CD4-positive, alpha-beta memory T cell (primary cell): ENCODE measurements at regions not wholly inside any gene's neighbourhood (a gene's known extent, or its start where the extent isn't known, plus 50 kb on each side); places are given as distances from the start of the nearest gene placed in this dataset.

Experiments
- CTCF ChIA-PET: fragments of 350-600 bp; sonication (Branson Sonifier 250); formaldehyde crosslinking; loops from one replicate; lab custom pipeline; 2021; ENCODE audit warnings: inconsistent platforms; ENCODE audit not compliant: partially characterized antibody; lab: Charles Lee
- POLR2A ChIA-PET: fragments of 350-600 bp; sonication (Branson Sonifier 250); formaldehyde crosslinking; loops from one replicate; lab custom pipeline; 2021; ENCODE audit not compliant: partially characterized antibody; lab: Charles Lee
- DNase-seq, 5 donors: peaks; one replicate each; pipeline versions ENCODE4 v3.0.0 to v3.0.0-alpha.2; 2020 to 2022; ENCODE audit warnings: mixed read lengths in 1 of 5
- H3K27ac ChIP-seq: one replicate; pipeline ENCODE4 v1.7.0; 2013; ENCODE audit warnings: low read depth, low read length
- H3K27me3 ChIP-seq: 2 replicates; pipeline ENCODE4 v1.7.0; 2013; ENCODE audit warnings: mild to moderate bottlenecking, low read length, moderate library complexity; ENCODE audit not compliant: insufficient read depth
- H3K36me3 ChIP-seq: 2 replicates; pipeline ENCODE4 v1.7.0; 2013; ENCODE audit warnings: mild to moderate bottlenecking, low read length, moderate library complexity; ENCODE audit not compliant: insufficient read depth
- H3K4me1 ChIP-seq: 2 replicates; pipeline ENCODE4 v1.7.0; 2013; ENCODE audit warnings: mild to moderate bottlenecking, low read length, moderate library complexity; ENCODE audit not compliant: insufficient read depth
- H3K4me3 ChIP-seq, 2 donors: one replicate each; pipeline ENCODE4 v1.7.0; 2013; ENCODE audit warnings: low read length in 2 of 2, mild to moderate bottlenecking in 1 of 2
- H3K9me3 ChIP-seq, 2 donors: one replicate each; pipeline ENCODE4 v1.7.0; 2013; ENCODE audit warnings: low read length in 2 of 2, control low read depth in 1 of 2; ENCODE audit not compliant: control insufficient read depth in 1 of 2
- H3K27ac Mint-ChIP-seq, 7 donors: one replicate each; pipeline ENCODE4 v1.8.0; 2020 to 2021; ENCODE audit warnings: mixed read lengths in 7 of 7, mild to moderate bottlenecking in 6 of 7, inconsistent platforms in 3 of 7, moderate library complexity in 3 of 7
- H3K27me3 Mint-ChIP-seq, 2 donors: one replicate each; pipeline ENCODE4 v1.8.0; 2020 to 2021; ENCODE audit warnings: mixed read lengths in 2 of 2
- H3K36me3 Mint-ChIP-seq, 2 donors: one replicate each; pipeline ENCODE4 v1.8.0; 2020 to 2021; ENCODE audit warnings: mixed read lengths in 2 of 2, inconsistent platforms in 1 of 2, mild to moderate bottlenecking in 1 of 2
- H3K4me1 Mint-ChIP-seq, 4 donors: one replicate each; pipeline ENCODE4 v1.8.0; 2020 to 2021; ENCODE audit warnings: mixed read lengths in 4 of 4, mild to moderate bottlenecking in 1 of 4
- H3K4me3 Mint-ChIP-seq, 8 donors: one replicate each; pipeline ENCODE4 v1.8.0; 2020 to 2021; ENCODE audit warnings: mixed read lengths in 8 of 8, mild to moderate bottlenecking in 7 of 8, moderate library complexity in 6 of 8, inconsistent platforms in 3 of 8
- H3K9me3 Mint-ChIP-seq, 8 donors: one replicate each; pipeline ENCODE4 v1.8.0; 2020 to 2021; ENCODE audit warnings: mixed read lengths in 8 of 8, mild to moderate bottlenecking in 5 of 8, inconsistent platforms in 3 of 8, moderate library complexity in 1 of 8
- intact Hi-C: fragments of 100-400 bp; cut with micrococcal nuclease; formaldehyde crosslinking; loops from one replicate; pipeline ENCODE4 v1.15.1; 2023

DNA sequence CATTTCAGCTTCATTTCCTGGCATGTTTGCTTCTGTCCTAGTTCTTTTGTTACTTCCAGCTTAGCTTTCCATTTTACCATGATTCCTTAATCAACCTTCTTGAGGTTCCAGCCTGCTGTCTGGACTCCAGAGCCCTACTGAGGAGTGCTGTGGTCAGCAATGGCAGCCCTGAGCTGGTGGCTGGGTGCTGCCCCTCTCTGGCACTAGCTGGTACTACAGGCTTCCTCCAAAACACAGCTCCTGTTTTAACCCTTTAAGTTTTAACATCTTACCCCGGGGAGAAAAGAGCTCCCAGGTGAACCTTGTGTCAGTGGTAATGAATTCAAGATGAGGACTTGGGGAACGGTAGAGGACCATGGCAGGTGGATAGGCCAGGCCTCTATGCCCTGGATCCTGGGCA, 395.5 kb downstream of the TMEM114 start:
- intact Hi-C loops, result no loop called here
- ChIA-PET POLR2A (no interaction called here), CTCF (no interaction called here)
- Histone ChIP-seq H3K27me3 (no peaks in the 10 kb centered on the region), H3K4me3 (no peak overlapping the region), H3K9me3 (no peaks in the 10 kb centered on the region), H3K4me1 (no peaks in the 10 kb centered on the region), H3K27ac (no peak overlapping the region), H3K36me3 (no peaks in the 10 kb centered on the region)
- Mint-ChIP-seq H3K27ac (no peak overlapping the region), H3K4me1 (no peaks in the 10 kb centered on the region), H3K36me3 (no peaks in the 10 kb centered on the region), H3K9me3 (peaks cover 0 to 32% (median 9%) of the 10 kb centered on the region in 8 donors), H3K4me3 (no peak overlapping the region), H3K27me3 (no peaks in the 10 kb centered on the region)
- DNase-seq, result no peak

DNA sequence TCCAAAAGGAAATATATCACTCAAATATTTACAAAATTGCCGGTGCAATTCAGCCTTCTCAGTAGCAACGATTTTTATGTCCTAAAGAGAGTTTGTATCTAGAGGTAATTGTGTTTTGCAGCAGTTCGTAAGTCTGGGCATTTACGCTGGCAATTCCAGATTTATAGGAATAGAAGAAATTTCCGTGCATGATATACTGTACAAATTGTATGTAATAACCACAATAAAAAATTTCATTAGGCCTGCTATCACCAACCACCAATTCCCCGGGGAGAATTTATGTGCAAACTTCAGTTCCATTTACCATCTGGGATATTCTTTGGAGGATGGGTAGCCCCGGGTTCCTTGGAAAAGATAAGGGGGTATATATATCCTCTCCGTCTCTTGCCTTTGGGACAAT, 401.5 kb downstream of the TMEM114 start:
- no peaks in the 10 kb centered on the region for H3K27me3 Mint-ChIP-seq
- DNase-seq, result no peak
- no peak overlapping the region for H3K4me3 Mint-ChIP-seq
- H3K9me3 ChIP-seq, result no peaks in the 10 kb centered on the region
- POLR2A ChIA-PET, result no interaction called here
- no peak overlapping the region for H3K27ac ChIP-seq
- H3K4me3 ChIP-seq, result no peak overlapping the region
- H3K27ac Mint-ChIP-seq, result no peak overlapping the region
- no peaks in the 10 kb centered on the region for H3K4me1 ChIP-seq
- H3K4me1 Mint-ChIP-seq, result no peaks in the 10 kb centered on the region
- CTCF ChIA-PET, result no interaction called here
- H3K27me3 ChIP-seq, result no peaks in the 10 kb centered on the region
- H3K36me3 Mint-ChIP-seq, result no peaks in the 10 kb centered on the region
- intact Hi-C loops, result no loop called here
- H3K9me3 Mint-ChIP-seq, result peaks cover 0 to 31% (median 4%) of the 10 kb centered on the region in 8 donors
- no peaks in the 10 kb centered on the region for H3K36me3 ChIP-seq

DNA sequence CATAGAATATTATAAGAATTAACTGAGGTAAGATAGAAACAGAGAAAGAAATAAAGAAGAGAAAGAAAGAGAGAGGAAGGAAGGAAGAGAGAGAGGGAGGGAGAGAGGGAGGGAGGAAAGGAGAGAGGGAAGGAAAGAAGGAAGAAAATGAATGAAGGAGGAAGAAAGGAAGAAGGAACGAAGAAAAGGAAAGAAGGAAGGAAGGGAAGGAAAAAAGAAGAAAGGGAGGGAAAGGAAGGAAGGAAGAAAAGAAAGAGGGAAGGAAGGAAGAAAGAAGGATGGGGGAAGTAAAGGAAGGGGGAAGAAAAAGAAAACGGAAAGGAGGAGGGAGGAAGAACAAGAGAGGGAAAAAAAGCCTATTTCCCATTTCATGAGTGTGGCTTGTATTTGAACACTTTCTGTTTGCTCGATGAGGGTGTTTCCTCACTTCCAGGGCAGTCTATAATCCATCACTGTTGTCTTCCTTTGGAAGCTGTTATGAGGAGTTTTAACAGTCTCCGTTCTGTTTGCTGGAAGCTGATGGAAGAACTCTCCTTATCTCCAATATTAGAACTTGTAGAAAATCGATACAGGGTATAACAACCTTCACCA, 402.4 kb downstream of the TMEM114 start:
- Mint-ChIP-seq H3K4me3 (no peak overlapping the region), H3K36me3 (no peaks in the 10 kb centered on the region), H3K27ac (no peak overlapping the region), H3K9me3 (peaks cover 0 to 39% (median 7%) of the 10 kb centered on the region in 8 donors), H3K4me1 (no peaks in the 10 kb centered on the region), H3K27me3 (no peaks in the 10 kb centered on the region)
- Histone ChIP-seq H3K4me1 (no peaks in the 10 kb centered on the region), H3K9me3 (no peaks in the 10 kb centered on the region), H3K27me3 (no peaks in the 10 kb centered on the region), H3K4me3 (no peak overlapping the region), H3K27ac (no peak overlapping the region), H3K36me3 (no peaks in the 10 kb centered on the region)
- intact Hi-C loops, result no loop called here
- ChIA-PET POLR2A (no interaction called here), CTCF (no interaction called here)
- no peak for DNase-seq

DNA sequence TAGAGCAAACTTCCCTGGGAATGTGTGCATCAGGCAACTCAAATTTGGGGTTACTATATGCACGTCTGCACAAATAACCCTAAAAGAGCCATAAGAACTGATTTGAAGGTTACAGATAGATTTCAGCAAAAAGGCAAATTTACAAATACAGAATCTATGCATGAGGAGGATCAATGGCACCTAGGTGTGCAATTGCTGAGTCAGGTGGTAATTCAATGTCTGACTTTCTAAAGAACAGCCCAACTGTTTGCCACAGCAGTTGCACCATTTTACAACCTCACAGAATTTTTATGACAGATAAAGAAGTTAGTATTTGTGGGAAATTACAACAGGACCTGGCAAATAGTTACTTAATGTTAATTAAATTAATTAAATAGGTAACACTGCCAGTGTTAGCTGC, 405.5 kb downstream of the TMEM114 start:
- DNase-seq, result no peak
- Mint-ChIP-seq H3K27me3 (no peaks in the 10 kb centered on the region), H3K27ac (no peak overlapping the region), H3K36me3 (no peaks in the 10 kb centered on the region), H3K9me3 (peaks cover 0 to 24% (median 6%) of the 10 kb centered on the region in 8 donors), H3K4me3 (no peak overlapping the region), H3K4me1 (no peaks in the 10 kb centered on the region)
- ChIA-PET POLR2A (no interaction called here), CTCF (no interaction called here)
- H3K4me3 ChIP-seq, result no peak overlapping the region
- no peaks in the 10 kb centered on the region for H3K36me3 ChIP-seq
- no peaks in the 10 kb centered on the region for H3K9me3 ChIP-seq
- no peaks in the 10 kb centered on the region for H3K27me3 ChIP-seq
- no peak overlapping the region for H3K27ac ChIP-seq
- H3K4me1 ChIP-seq, result no peaks in the 10 kb centered on the region
- intact Hi-C loops, result no loop called here

DNA sequence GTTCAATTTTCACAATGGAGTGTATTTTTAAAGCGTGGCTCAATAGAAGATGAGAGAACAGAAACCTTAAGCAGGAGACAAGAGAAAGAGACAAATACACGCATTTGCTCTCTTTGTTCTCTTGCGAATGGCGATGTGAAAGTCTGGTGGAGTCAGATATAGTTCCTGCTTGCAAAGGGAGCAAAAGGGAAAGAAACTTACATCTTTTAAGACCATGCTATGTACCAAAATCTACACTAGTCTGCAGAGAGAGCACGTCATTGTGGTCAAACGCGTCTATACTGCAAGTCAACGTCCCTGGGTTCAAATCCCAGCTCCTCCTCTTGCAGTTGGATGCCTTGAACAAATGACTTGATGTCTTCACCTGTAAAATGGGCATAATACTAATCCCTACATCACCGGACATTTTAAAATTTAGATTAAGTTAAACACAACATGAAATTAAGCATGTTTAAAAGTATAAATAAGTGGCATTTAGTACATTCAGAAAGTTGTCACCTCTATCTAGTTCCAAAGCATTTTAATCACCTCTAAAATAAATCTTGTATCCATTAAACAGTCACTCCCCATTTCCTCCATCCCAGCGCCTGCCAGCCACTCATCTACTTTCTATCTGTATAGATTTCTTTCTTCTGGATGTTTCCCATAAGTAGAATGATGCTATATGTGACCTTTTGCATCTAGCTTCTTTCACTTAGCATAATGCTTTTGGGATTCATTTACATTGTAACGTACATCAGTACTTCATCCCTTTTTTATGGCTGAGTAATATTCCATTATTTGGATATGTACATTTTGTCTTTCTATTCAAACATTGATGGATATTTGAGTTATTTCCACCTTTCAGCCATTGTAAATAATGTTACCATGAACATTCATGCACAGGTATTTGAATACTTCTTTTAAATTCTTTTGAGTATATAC, 406.9 kb downstream of the TMEM114 start:
- CTCF ChIA-PET, result no interaction called here
- H3K27ac ChIP-seq, result no peak overlapping the region
- peaks cover 0 to 16% (median 5%) of the 10 kb centered on the region in 8 donors for H3K9me3 Mint-ChIP-seq
- H3K4me1 Mint-ChIP-seq, result no peaks in the 10 kb centered on the region
- H3K36me3 Mint-ChIP-seq, result no peaks in the 10 kb centered on the region
- no peaks in the 10 kb centered on the region for H3K27me3 ChIP-seq
- POLR2A ChIA-PET, result no interaction called here
- H3K27me3 Mint-ChIP-seq, result no peaks in the 10 kb centered on the region
- no peaks in the 10 kb centered on the region for H3K4me1 ChIP-seq
- H3K36me3 ChIP-seq, result no peaks in the 10 kb centered on the region
- no peak overlapping the region for H3K4me3 ChIP-seq
- no peak overlapping the region for H3K4me3 Mint-ChIP-seq
- no peaks in the 10 kb centered on the region for H3K9me3 ChIP-seq
- intact Hi-C loops, result no loop called here
- H3K27ac Mint-ChIP-seq, result peak overlapping the region in 1 of 7 donors; percentile 35
- DNase-seq, result no peak

DNA sequence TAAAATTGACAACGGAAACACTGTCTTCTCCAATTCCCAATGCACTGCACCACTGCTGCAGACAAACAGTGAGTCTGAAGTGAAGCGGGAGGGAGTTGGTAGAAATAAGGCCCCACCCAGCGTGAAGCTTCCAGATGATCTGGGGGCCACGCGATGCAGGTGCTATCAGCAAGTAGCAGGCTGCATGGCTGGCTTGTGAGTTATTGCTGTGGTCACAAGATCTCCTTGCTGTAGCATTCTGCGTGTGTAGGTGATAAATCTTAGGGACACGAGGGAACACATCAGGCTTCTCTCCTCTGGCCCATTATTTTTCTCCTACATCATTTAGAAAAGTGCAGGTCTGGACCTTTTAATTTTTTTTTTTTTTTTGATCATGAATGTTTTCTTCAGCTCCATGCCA, 407.6 kb downstream of the TMEM114 start:
- Mint-ChIP-seq H3K4me3 (no peak overlapping the region), H3K36me3 (no peaks in the 10 kb centered on the region), H3K27me3 (no peaks in the 10 kb centered on the region), H3K4me1 (no peaks in the 10 kb centered on the region), H3K27ac (no peak overlapping the region), H3K9me3 (peaks cover 0 to 17% (median 5%) of the 10 kb centered on the region in 8 donors)
- Histone ChIP-seq H3K27ac (no peak overlapping the region), H3K36me3 (no peaks in the 10 kb centered on the region), H3K4me1 (no peaks in the 10 kb centered on the region), H3K4me3 (no peak overlapping the region), H3K9me3 (no peaks in the 10 kb centered on the region), H3K27me3 (no peaks in the 10 kb centered on the region)
- intact Hi-C loops, result no loop called here
- ChIA-PET POLR2A (no interaction called here), CTCF (no interaction called here)
- DNase-seq, result no peak

DNA sequence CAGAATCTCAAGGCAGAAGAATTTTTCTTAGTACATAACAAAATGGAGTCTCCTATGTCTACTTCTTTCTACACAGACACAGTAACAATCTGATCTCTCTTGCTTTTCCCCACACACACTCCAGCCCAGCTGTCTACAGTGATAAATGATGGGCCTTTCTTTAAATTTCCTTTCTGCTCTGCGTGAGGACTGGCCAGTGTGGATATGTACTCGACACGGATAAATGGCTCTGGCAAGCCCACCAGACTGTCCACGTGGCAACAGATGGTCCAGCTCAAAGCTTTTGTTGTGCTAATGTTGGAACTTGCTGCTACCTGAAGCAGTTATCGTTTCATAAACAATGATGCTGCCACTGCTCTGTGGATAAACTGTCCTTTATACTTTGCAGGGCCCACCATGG, 410.7 kb downstream of the TMEM114 start:
- H3K27ac ChIP-seq, result no peak overlapping the region
- no peak for DNase-seq
- no peaks in the 10 kb centered on the region for H3K9me3 ChIP-seq
- intact Hi-C loops, result no loop called here
- no peak overlapping the region for H3K4me3 ChIP-seq
- no peaks in the 10 kb centered on the region for H3K27me3 ChIP-seq
- ChIA-PET POLR2A (no interaction called here), CTCF (no interaction called here)
- peak overlapping the region in 1 of 7 donors; percentile 33 for H3K27ac Mint-ChIP-seq
- H3K36me3 Mint-ChIP-seq, result no peaks in the 10 kb centered on the region
- no peaks in the 10 kb centered on the region for H3K36me3 ChIP-seq
- H3K4me3 Mint-ChIP-seq, result no peak overlapping the region
- no peaks in the 10 kb centered on the region for H3K4me1 Mint-ChIP-seq
- H3K9me3 Mint-ChIP-seq, result peaks cover 0 to 16% (median 5%) of the 10 kb centered on the region in 8 donors
- H3K27me3 Mint-ChIP-seq, result no peaks in the 10 kb centered on the region
- H3K4me1 ChIP-seq, result no peaks in the 10 kb centered on the region
